Progenitor cell of endocrine pancreas (in vitro differentiated cells): ENCODE measurements at regions not wholly inside any gene's neighbourhood (a gene's known extent, or its start where the extent isn't known, plus 50 kb on each side); places are given as distances from the start of the nearest gene placed in this dataset.
"Not testable (repeated sequence)": the region's sequence is repeated elsewhere in the genome, so short reads cannot be mapped to it uniquely, and the experiment has no call there.

Source experiments
- DNase-seq: peaks from one replicate; pipeline ENCODE4 v3.0.0; 2021; ENCODE audit warnings: low spot score; ENCODE audit not compliant: unreplicated experiment
- H3K27ac Mint-ChIP-seq: 2 replicates; pipeline ENCODE4 v1.8.0; 2021; ENCODE audit warnings: mild to moderate bottlenecking, moderate library complexity, mixed read lengths
- H3K27me3 Mint-ChIP-seq: 2 replicates; pipeline ENCODE4 v1.8.0; 2021; ENCODE audit warnings: mixed read lengths
- H3K36me3 Mint-ChIP-seq: 2 replicates; pipeline ENCODE4 v1.8.0; 2022; ENCODE audit warnings: mixed read lengths; ENCODE audit not compliant: insufficient read depth
- H3K4me1 Mint-ChIP-seq: 2 replicates; pipeline ENCODE4 v1.8.0; 2021; ENCODE audit warnings: low read depth, mixed read lengths
- H3K4me3 Mint-ChIP-seq: 2 replicates; pipeline ENCODE4 v1.8.0; 2021; ENCODE audit warnings: low read depth, mild to moderate bottlenecking, moderate library complexity, mixed read lengths
- H3K9me3 Mint-ChIP-seq: 2 replicates; pipeline ENCODE4 v1.8.0; 2021; ENCODE audit warnings: low read depth, mixed read lengths
- CTCF ChIP-seq: fragments of 200-600 bp; sonication (generic); IDR thresholded peaks from one replicate; pipeline ENCODE4 v1.5.0; 2021; ENCODE audit warnings: antibody characterized with exemption, mild to moderate bottlenecking; ENCODE audit not compliant: unreplicated experiment

- no peaks in the 10 kb centered on the region for H3K4me1 Mint-ChIP-seq
- DNase-seq: no peak
- no peaks in the 10 kb centered on the region for H3K9me3 Mint-ChIP-seq
- no peak overlapping the region for H3K27ac Mint-ChIP-seq
- H3K36me3 Mint-ChIP-seq: no peaks in the 10 kb centered on the region
- TF ChIP-seq CTCF: no peak
- H3K4me3 Mint-ChIP-seq: no peak overlapping the region
- H3K27me3 Mint-ChIP-seq: no peaks in the 10 kb centered on the region
These were observed 426.5 kb downstream of the SH2D4B start for GRCh38 chr10:80964179-80964578.

GRCh38 chr10:80964955-80965614 is 427.4 kb downstream of the SH2D4B start:
- H3K9me3 Mint-ChIP-seq: no peaks in the 10 kb centered on the region
- no peak for TF ChIP-seq CTCF
- no peak overlapping the region for H3K27ac Mint-ChIP-seq
- no peak overlapping the region for H3K4me3 Mint-ChIP-seq
- H3K4me1 Mint-ChIP-seq: no peaks in the 10 kb centered on the region
- DNase-seq: no peak
- H3K27me3 Mint-ChIP-seq: no peaks in the 10 kb centered on the region
- no peaks in the 10 kb centered on the region for H3K36me3 Mint-ChIP-seq

GRCh38 chr10:80966326-80966986 is 428.8 kb downstream of the SH2D4B start:
- Mint-ChIP-seq H3K27ac (no peak overlapping the region), H3K36me3 (no peaks in the 10 kb centered on the region), H3K4me1 (no peaks in the 10 kb centered on the region), H3K27me3 (no peaks in the 10 kb centered on the region), H3K9me3 (no peaks in the 10 kb centered on the region), H3K4me3 (no peak overlapping the region)
- TF ChIP-seq CTCF: no peak
- no peak for DNase-seq

- not testable (repeated sequence) for DNase-seq, H3K9me3 Mint-ChIP-seq, H3K27ac Mint-ChIP-seq, H3K4me3 Mint-ChIP-seq, H3K4me1 Mint-ChIP-seq, H3K27me3 Mint-ChIP-seq, H3K36me3 Mint-ChIP-seq
These were observed 429.7 kb downstream of the SH2D4B start for GRCh38 chr10:80967357-80967756.

GRCh38 chr10:80968903-80969302 is 431.2 kb downstream of the SH2D4B start:
- Mint-ChIP-seq H3K36me3 (no peaks in the 10 kb centered on the region), H3K27me3 (no peaks in the 10 kb centered on the region), H3K4me1 (no peaks in the 10 kb centered on the region), H3K27ac (no peak overlapping the region), H3K4me3 (no peak overlapping the region), H3K9me3 (no peaks in the 10 kb centered on the region)
- DNase-seq: no peak
- TF ChIP-seq CTCF: no peak

- no peaks in the 10 kb centered on the region for H3K9me3 Mint-ChIP-seq
- no peaks in the 10 kb centered on the region for H3K4me1 Mint-ChIP-seq
- no peaks in the 10 kb centered on the region for H3K27me3 Mint-ChIP-seq
- no peak overlapping the region for H3K27ac Mint-ChIP-seq
- DNase-seq: no peak
- H3K36me3 Mint-ChIP-seq: no peaks in the 10 kb centered on the region
- H3K4me3 Mint-ChIP-seq: no peak overlapping the region
- no peak for TF ChIP-seq CTCF
These were observed 433.8 kb downstream of the SH2D4B start for GRCh38 chr10:80971461-80971860.
